ENCODE measurements at regions not wholly inside any gene's neighbourhood (a gene's known extent, or its start where the extent isn't known, plus 50 kb on each side); places are given as distances from the start of the nearest gene placed in this dataset.

- no peak for DNase-seq (ENCODE audit: low read depth in 3 of 3)
These were observed 57.4 kb upstream of the TMPRSS15 start for GRCh38 chr21:18460979-18461378.

- DNase-seq (ENCODE audit: low read depth in 3 of 3): no peak
These were observed 58.2 kb upstream of the TMPRSS15 start for GRCh38 chr21:18461743-18462142.

GRCh38 chr21:18467715-18468114, 64.1 kb upstream of the TMPRSS15 start:
- no peak for DNase-seq (ENCODE audit: low read depth in 3 of 3)

- DNase-seq (ENCODE audit: low read depth in 3 of 3): no peak
These were observed 65.2 kb upstream of the TMPRSS15 start for GRCh38 chr21:18468790-18469189.

GRCh38 chr21:18476639-18477038, 73.1 kb upstream of the TMPRSS15 start:
- DNase-seq (ENCODE audit: low read depth in 3 of 3): no peak

GRCh38 chr21:18477043-18477442, 73.5 kb upstream of the TMPRSS15 start:
- DNase-seq (ENCODE audit: low read depth in 3 of 3): no peak

- no peak for DNase-seq (ENCODE audit: low read depth in 3 of 3)
These were observed 74.9 kb upstream of the TMPRSS15 start for GRCh38 chr21:18478513-18478912.

GRCh38 chr21:18488252-18488651, 84.7 kb upstream of the TMPRSS15 start:
- DNase-seq (ENCODE audit: low read depth in 3 of 3): no peak

GRCh38 chr21:18493422-18493821, 89.8 kb upstream of the TMPRSS15 start:
- DNase-seq (ENCODE audit: low read depth in 3 of 3): no peak

- no peak for DNase-seq (ENCODE audit: low read depth in 3 of 3)
These were observed 91.9 kb upstream of the TMPRSS15 start for GRCh38 chr21:18495523-18495922.

- no peak for DNase-seq (ENCODE audit: low read depth in 3 of 3)
These were observed 94.8 kb upstream of the TMPRSS15 start for GRCh38 chr21:18498431-18498830.

- peak in 1 of 3 donors; percentile 7 for DNase-seq (ENCODE audit: low read depth in 3 of 3)
These were observed 96.3 kb upstream of the TMPRSS15 start for GRCh38 chr21:18499761-18500376.

- no peak for DNase-seq (ENCODE audit: low read depth in 3 of 3)
These were observed 114.5 kb upstream of the TMPRSS15 start for GRCh38 chr21:18518054-18518481.

- no peak for DNase-seq (ENCODE audit: low read depth in 3 of 3)
These were observed 117.6 kb upstream of the TMPRSS15 start for GRCh38 chr21:18521204-18521603.

- no peak for DNase-seq (ENCODE audit: low read depth in 3 of 3)
These were observed 118.8 kb upstream of the TMPRSS15 start for GRCh38 chr21:18522181-18522972.

GRCh38 chr21:18524097-18524880, 120.7 kb upstream of the TMPRSS15 start:
- DNase-seq (ENCODE audit: low read depth in 3 of 3): no peak

GRCh38 chr21:18529254-18529653, 125.7 kb upstream of the TMPRSS15 start:
- no peak for DNase-seq (ENCODE audit: low read depth in 3 of 3)

GRCh38 chr21:18542081-18542480, 138.5 kb upstream of the TMPRSS15 start:
- no peak for DNase-seq (ENCODE audit: low read depth in 3 of 3)

- no peak for DNase-seq (ENCODE audit: low read depth in 3 of 3)
These were observed 142.3 kb upstream of the TMPRSS15 start for GRCh38 chr21:18545908-18546307.

GRCh38 chr21:18547347-18547746, 143.8 kb upstream of the TMPRSS15 start:
- DNase-seq (ENCODE audit: low read depth in 3 of 3): no peak

- DNase-seq (ENCODE audit: low read depth in 3 of 3): no peak
These were observed 144.7 kb upstream of the TMPRSS15 start for GRCh38 chr21:18548249-18548648.

GRCh38 chr21:18549214-18549905, 145.8 kb upstream of the TMPRSS15 start:
- DNase-seq (ENCODE audit: low read depth in 3 of 3): no peak

All from stimulated activated CD4-positive, alpha-beta T cell treated with anti-CD3 and anti-CD28 coated beads, TNF-alpha, amount 100 ng/mL, for 48 hours (primary cell).